ENCODE measurements at regions not wholly inside any gene's neighbourhood (a gene's known extent, or its start where the extent isn't known, plus 50 kb on each side); places are given as distances from the start of the nearest gene placed in this dataset.

DNA sequence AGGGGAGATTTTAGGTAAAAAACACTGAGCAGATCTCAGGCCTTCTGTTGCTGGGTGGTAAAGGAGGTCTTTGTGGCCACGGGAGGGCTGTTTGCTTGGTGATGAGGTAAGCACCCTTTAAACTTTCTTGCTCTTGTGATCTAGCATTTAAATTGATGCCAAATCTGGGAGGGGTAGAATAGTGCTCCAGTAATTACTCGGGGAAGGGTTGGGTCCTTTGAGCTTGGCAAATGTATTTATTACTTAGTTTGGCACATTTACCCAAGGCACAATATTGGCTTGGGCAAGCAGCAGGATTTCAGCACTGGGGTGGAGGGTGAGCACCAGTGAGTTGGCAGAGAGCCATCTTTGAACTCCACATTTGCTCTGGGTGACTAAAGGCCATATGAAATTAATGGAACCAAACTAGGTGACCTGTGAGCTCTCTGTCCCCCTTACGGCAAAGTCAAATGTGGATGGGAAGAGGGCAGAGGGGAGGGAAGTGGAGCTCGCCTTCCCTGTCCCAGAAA lies 185.9 kb upstream of the ONECUT1 start:
- no peak for DNase-seq (ENCODE audit: low spot score)
- H3K36me3 ChIP-seq = no peaks in the 10 kb centered on the region
- H3K9me3 Mint-ChIP-seq = no peaks in the 10 kb centered on the region
- no peaks in the 10 kb centered on the region for H3K27me3 ChIP-seq
- H3K27me3 Mint-ChIP-seq (ENCODE audit: insufficient read depth, low read depth) = no peaks in the 10 kb centered on the region
- H3K9ac ChIP-seq = no peak overlapping the region
- H3K27ac ChIP-seq = no peak overlapping the region
- H4K20me1 ChIP-seq (ENCODE audit: low read depth) = no peaks in the 10 kb centered on the region
- no peaks in the 10 kb centered on the region for H3K79me2 ChIP-seq (ENCODE audit: low read depth)
- no peak overlapping the region for H2AFZ ChIP-seq (replicated peaks)
- no peaks in the 10 kb centered on the region for H3K9me3 ChIP-seq (ENCODE audit: low read depth)
- H3K36me3 Mint-ChIP-seq = no peaks in the 10 kb centered on the region
- no peak overlapping the region for H3K27ac Mint-ChIP-seq
- no peak overlapping the region for H3K4me2 ChIP-seq
- no peaks in the 10 kb centered on the region for H3K4me1 ChIP-seq
- peaks cover 2% of the 10 kb centered on the region for H3K4me1 Mint-ChIP-seq
- no peaks in the 10 kb centered on the region for H3F3A ChIP-seq (ENCODE audit: low read depth)
- no peak overlapping the region for H3K4me3 ChIP-seq
- no peak for TF ChIP-seq EZH2phosphoT487 (IDR thresholded peaks at IDR 0.05)
- TF ChIP-seq CTCF (IDR thresholded peaks at IDR 0.05) = no peak
- no peak for TF ChIP-seq EZH2 (IDR thresholded peaks at IDR 0.05)
- no peak overlapping the region for H3K4me3 Mint-ChIP-seq

GRCh38 chr15:52963865-52964264 lies 173.7 kb upstream of the ONECUT1 start:
- no peak overlapping the region for H3K27ac ChIP-seq
- H3K27me3 ChIP-seq = no peaks in the 10 kb centered on the region
- H4K20me1 ChIP-seq (ENCODE audit: low read depth) = no peaks in the 10 kb centered on the region
- H3K4me2 ChIP-seq = no peak overlapping the region
- Mint-ChIP-seq H3K4me3 (no peak overlapping the region), H3K36me3 (no peaks in the 10 kb centered on the region), H3K27me3 (ENCODE audit: insufficient read depth, low read depth) (no peaks in the 10 kb centered on the region), H3K9me3 (no peaks in the 10 kb centered on the region), H3K27ac (no peak overlapping the region), H3K4me1 (no peaks in the 10 kb centered on the region)
- H3K4me3 ChIP-seq = no peak overlapping the region
- DNase-seq (ENCODE audit: low spot score) = no peak
- no peaks in the 10 kb centered on the region for H3F3A ChIP-seq (ENCODE audit: low read depth)
- H2AFZ ChIP-seq (replicated peaks) = no peak overlapping the region
- H3K79me2 ChIP-seq (ENCODE audit: low read depth) = no peaks in the 10 kb centered on the region
- peaks cover 12% of the 10 kb centered on the region for H3K4me1 ChIP-seq
- TF ChIP-seq EZH2 (IDR thresholded peaks at IDR 0.05) (no peak), EZH2phosphoT487 (IDR thresholded peaks at IDR 0.05) (no peak), CTCF (IDR thresholded peaks at IDR 0.05) (no peak)
- no peaks in the 10 kb centered on the region for H3K36me3 ChIP-seq
- no peak overlapping the region for H3K9ac ChIP-seq
- no peaks in the 10 kb centered on the region for H3K9me3 ChIP-seq (ENCODE audit: low read depth)

DNA sequence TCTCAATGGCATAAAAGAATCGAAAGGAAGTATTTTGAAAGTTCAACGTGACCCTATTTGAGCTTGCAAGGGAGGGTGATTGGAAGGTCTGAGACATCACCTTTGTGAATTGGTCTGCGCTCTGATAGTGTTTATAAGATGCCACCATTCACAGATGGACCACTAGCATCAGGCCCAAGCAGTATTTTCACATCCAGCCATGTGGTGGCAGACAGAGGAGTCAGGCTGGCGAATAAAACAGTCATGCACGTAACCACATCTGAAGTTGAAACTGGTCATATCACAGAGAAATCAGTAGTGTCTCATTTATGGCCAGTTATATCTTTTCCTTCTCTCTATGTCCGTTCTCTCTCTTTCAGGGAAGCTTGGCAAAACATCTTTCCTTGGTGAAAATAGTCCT lies 170.1 kb upstream of the ONECUT1 start:
- Mint-ChIP-seq H3K27me3 (ENCODE audit: insufficient read depth, low read depth) (no peaks in the 10 kb centered on the region), H3K27ac (no peak overlapping the region), H3K9me3 (no peaks in the 10 kb centered on the region), H3K36me3 (no peaks in the 10 kb centered on the region), H3K4me1 (no peaks in the 10 kb centered on the region), H3K4me3 (no peak overlapping the region)
- Histone ChIP-seq H3K36me3 (no peaks in the 10 kb centered on the region), H2AFZ (replicated peaks) (no peak overlapping the region), H3K79me2 (ENCODE audit: low read depth) (no peaks in the 10 kb centered on the region), H3K9ac (no peak overlapping the region), H3F3A (ENCODE audit: low read depth) (no peaks in the 10 kb centered on the region), H3K27ac (no peak overlapping the region), H3K27me3 (no peaks in the 10 kb centered on the region), H3K4me3 (no peak overlapping the region), H3K4me1 (peaks cover 12% of the 10 kb centered on the region), H3K9me3 (ENCODE audit: low read depth) (no peaks in the 10 kb centered on the region), H4K20me1 (ENCODE audit: low read depth) (no peaks in the 10 kb centered on the region), H3K4me2 (no peak overlapping the region)
- no peak for DNase-seq (ENCODE audit: low spot score)
- TF ChIP-seq CTCF (IDR thresholded peaks at IDR 0.05) (no peak), EZH2phosphoT487 (IDR thresholded peaks at IDR 0.05) (no peak), EZH2 (IDR thresholded peaks at IDR 0.05) (no peak)
